ENCODE measurements at regions not wholly inside any gene's neighbourhood (a gene's known extent, or its start where the extent isn't known, plus 50 kb on each side); places are given as distances from the start of the nearest gene placed in this dataset.

GRCh38 chr16:85376292-85377095 is 236.6 kb upstream of the GSE1 start:
- DNase-seq (ENCODE audit: low read depth): peak; percentile 27

DNA sequence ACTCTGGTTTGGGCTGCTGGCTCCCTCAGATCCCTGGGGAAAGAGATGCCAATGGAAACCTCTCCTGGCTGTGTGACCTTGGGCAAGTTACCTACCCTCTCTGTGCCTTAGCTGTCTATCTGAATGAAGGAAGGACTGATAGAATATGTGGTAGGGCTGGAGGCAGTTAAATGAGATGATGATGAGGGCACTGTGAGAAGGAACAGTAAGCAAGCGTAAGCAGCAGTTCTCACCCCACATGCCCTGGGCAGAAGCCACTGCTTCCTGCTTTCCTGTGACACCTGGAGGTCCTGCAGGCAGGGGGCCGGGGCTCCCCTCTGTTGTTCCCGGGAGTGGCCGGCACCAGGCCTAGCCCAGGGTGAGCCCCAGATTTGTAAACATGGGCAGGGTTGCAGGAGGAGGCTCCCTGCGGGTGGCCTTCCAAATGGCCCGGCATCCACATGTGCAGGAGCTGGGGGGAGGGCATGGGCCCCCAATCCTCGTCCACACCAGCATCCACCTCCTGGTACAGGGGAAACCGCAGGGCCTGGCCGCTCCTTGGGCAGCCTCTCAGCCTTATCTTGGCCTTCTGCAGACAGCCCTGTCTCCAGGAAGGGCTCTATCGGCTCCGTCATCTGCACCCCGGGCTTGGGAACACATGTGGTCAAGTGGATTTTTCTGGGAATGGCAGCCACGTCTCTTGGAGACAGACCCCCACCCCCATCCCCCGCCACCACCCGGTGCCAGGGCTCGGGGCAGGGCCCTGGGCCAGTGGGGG is 235.6 kb upstream of the GSE1 start:
- no peak for DNase-seq (ENCODE audit: low read depth)

GRCh38 chr16:85378145-85379040 is 234.7 kb upstream of the GSE1 start:
- DNase-seq (ENCODE audit: low read depth): no peak

DNA sequence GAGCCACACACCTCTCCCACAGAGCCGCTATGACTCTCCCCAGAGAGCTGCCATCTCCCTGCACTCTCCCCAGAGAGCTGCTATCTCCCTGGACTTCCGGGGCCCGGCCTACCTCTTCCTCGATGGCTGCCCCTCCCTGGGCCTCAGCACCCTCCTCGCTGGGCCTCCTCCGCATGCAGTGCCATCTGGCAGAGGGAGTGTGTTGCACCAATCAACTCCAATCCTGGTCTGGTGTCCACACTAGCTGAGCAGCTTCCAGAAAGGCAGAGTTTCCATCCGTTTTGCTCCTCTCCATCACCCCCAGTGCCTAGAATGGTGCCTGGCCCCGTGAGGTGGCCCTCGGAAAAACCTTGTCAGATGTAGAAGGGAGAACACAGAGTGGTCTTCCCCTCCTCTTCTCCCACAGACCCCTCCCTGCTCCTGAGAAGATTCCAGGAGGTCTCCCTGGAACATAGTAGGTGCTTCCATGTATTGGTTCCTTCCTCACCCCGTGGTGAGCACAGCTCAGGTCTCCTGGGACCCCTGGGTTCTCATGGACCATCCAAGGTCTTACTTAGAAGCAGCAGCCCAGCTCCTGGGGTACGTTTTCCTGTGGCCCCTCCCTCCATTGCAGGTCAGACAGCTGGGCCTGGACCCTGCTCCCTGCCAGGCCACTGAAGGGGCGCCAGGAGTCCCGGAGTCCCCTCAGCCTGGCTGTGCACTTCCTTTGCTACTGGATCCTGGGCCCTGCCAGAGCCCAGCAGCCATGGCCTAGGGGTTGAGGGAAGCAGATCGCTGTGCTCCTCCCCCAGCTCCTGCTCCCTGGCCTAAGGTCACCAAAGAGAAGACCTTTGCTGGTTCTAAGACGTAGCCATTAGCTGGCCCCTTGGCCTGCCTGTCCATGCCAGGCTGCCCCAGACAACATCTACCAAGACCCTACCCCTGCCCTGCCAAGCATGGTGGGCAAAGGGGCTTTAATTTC is 233.8 kb upstream of the GSE1 start:
- DNase-seq (ENCODE audit: low read depth): no peak

- no peak for DNase-seq (ENCODE audit: low read depth)
These were observed 233.1 kb upstream of the GSE1 start for GRCh38 chr16:85380002-85380395.

DNA sequence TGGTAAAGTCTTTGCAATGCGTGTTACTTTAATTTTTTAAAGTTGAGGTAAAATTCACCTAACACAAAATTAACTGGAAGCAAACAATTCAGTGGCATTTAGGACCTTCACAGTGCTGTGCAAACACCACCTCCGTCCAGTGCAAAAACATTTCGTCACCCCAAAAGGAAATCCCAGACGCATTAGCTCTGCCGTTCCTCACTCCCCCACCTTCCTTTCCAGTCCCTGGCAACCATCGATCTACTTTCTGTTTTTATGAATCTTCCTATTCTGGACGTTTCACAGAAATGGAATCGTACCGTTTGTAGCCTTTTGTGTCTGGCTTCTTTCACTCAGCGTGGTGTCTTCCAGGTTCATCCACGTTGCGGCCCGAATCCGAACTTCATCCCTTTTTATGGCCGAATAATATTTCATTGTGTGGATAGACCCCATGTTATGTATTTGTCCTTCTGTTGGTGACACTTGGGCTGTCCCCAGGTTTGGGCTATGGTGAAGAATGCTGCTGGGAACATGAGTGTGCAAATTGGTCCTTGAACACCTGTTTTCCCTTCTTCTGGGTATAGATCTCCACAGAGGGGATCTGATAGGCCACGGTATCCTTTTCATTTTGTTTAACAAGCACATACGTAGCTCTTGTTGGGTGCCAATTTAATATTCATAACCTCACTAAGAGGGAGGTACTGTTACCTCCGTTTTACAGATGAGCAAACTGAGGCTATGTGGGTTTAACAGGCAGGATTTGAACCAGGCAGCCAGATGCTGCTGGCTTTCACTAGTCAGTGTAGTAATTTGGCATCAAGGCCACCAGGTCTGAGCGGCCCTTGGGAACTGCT is 232.0 kb upstream of the GSE1 start:
- DNase-seq (ENCODE audit: low read depth): no peak

DNA sequence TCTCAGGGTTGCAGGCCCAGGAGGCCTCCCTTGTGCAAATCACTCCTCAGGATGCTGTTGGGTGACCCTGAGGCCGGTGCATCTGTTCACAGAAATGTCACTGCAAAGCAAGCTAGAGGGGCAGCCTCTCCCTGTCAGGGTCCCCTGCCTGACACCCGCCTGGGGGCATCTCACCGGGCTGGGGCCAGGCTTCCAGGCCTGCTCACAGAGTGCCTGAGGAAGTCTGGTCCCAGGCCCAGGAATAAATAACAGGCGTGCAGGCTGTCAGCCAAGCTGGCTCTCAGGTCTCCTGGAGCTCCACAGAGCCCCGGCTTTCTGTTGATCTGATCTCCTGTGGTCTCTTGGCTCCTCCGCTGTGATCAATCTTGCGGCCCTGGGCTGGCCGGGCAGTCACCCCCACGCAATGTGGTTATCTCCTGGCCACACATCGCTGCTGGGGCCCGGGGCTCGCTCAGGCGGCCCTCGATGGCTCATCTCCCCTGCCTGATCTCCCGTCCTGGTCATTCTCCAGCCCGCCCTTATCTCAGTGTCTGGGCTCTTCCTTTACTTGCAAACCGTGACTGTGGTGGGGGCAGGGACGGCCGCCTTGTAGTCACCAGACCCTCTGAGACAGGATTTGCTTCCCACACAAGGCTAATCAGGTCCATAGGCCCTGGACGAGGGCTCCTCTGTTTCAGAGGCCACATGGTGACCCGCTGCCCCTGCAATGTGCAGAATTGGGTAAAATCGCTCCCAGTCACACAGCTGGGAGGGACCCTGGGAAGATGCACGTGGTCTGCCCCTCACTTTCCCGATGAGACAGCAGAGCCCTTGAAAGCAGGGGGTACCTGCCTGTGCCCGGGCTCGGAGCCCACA is 231.2 kb upstream of the GSE1 start:
- no peak for DNase-seq (ENCODE audit: low read depth)

GRCh38 chr16:85382717-85383118 is 230.4 kb upstream of the GSE1 start:
- no peak for DNase-seq (ENCODE audit: low read depth)

GRCh38 chr16:85383836-85384832 is 229.0 kb upstream of the GSE1 start:
- DNase-seq (ENCODE audit: low read depth): no peak

GRCh38 chr16:85384833-85385462 is 228.2 kb upstream of the GSE1 start:
- DNase-seq (ENCODE audit: low read depth): no peak

DNA sequence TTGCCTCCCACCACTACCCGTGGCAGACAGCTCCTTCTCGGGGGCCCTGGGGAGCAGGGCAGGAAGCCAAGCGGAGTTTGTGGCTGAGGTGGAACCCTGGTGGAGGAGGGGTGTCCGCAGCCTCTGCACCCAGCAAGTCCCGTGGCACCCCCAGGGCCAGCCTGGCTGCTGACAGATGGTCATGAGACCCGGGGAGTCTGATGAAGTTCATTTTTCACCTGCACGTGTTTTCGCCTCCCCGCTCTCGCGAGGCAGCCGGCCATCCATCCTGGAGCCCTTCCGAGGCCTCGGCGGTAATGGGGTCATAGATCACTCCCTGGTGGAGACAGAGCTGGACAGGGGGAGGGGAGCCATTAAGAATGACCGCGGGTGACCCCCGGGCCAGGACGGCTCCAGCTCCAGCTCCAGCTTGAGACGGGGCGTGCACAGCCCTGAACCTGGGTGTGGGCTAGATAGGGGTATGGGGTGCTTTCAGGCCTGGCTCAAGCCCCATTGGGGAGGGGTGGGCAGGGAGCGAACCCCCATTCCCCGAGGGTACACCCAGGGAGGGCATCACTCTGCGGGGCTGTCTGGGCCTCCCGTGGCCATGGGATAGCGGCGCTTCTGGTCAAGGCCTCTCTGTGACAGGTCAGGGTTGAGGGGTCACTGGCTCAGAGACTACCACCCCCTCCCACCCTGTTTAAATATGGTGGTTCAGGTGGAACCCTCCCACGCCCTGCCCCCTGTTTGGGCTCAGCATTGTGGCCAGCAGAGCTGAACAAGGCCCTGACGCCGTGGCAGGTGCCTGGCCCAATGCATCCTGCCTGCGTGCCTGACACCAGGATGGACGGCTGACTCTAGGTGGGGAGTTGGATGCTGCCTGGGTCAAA is 227.4 kb upstream of the GSE1 start:
- DNase-seq (ENCODE audit: low read depth): no peak

GRCh38 chr16:85386467-85387170 is 226.5 kb upstream of the GSE1 start:
- no peak for DNase-seq (ENCODE audit: low read depth)

DNA sequence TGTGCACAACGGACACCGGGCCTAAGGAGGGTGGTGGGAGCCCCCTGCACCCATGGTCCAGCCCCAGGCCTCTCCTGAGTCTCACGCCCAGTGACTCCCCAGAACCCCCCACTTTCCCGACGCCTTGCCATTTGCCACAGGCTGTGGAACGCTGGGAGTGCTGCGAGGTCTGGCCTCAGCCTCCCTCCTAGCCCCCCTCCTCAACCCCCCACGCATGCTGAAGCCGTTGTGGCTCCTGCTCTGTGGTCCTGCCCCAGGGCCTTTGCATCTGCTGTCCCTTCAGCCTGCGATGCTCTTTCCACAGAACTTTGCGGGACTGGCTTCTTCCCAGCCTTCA is 226.0 kb upstream of the GSE1 start:
- no peak for DNase-seq (ENCODE audit: low read depth)

GRCh38 chr16:85387731-85388295 is 225.3 kb upstream of the GSE1 start:
- DNase-seq (ENCODE audit: low read depth): no peak

DNA sequence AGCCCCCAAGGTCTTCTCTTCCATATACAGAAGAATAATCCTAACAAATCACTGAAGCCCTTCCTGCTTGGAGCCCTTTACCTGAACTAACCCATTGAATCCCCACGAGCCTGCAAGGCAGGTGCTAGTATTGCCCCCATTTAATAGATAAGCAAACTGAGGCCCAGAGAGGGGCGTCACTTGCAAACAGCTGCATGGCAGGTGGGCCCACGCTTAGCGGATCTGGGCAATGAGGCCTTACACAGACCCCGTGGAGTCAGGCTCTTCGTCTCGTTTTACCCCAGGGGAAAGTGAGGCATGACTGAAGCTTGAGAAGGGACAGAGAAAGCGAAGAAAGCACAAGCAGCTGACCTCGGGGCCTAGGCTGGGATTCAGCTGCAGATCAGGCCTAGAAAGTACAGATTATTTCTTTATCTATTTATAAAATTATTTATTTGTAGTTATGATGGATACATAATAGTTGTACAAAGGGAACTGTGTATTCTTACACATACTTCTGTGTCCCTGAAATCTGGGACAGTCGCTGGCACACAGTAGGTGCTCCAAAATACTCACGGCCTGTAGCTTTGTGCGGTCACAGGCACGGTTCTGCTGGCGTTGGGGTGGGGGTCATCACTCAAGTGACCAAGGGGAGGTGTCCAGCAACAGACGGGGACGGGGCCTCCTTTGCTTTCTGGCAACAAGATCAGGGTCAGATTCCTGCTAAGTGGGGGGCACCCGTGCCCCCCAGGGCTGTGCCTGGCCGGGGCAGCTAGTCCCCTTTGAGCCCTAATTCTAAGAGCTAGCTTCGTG is 223.2 kb upstream of the GSE1 start:
- no peak for DNase-seq (ENCODE audit: low read depth)

Data from fibroblast of gingiva (primary cell).